C4-2B (cell line): ENCODE measurements at regions not wholly inside any gene's neighbourhood (a gene's known extent, or its start where the extent isn't known, plus 50 kb on each side); places are given as distances from the start of the nearest gene placed in this dataset.
A peak's percentile ranks its signal among the peaks of the same experiment; 100 is the strongest.
"Not testable (repeated sequence)": the region's sequence is repeated elsewhere in the genome, so short reads cannot be mapped to it uniquely, and the experiment has no call there.

Source experiments
- H3K27ac ChIP-seq: fragments of 450-650 bp; 2 replicates; pipeline ENCODE4 v1.5.1; 2017
- ZFX ChIP-seq: fragments of 450-650 bp; IDR thresholded peaks from 2 replicates; pipeline ENCODE4 v1.6.1; 2017
- TF ChIP-seq, protein P1 (sequence below): fragments of 450-650 bp; conservative IDR thresholded peaks from 2 replicates; pipeline ENCODE4 v1.5.1; 2017; ENCODE audit warnings: mild to moderate bottlenecking

DNA sequence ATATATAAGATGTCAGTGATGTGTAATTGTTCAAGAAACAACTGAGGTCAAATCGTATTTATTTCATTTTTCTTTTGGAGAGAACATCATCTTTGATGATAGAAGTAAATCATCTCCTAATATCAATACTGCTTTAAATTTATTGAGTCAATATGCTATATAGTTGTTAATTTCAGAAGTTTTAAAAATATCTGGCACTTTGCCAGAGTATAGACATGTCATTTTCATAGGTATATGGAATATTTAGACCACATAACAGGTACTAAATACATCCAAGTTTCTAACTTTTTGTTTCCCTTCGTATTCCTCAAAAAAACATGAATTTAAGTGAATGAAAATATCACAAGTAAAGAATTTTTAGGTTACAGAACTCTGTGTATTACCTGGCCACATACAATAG lies 577.8 kb downstream of the ARL4A start:
- no peak overlapping the region for H3K27ac ChIP-seq
- TF ChIP-seq, protein P1, sequence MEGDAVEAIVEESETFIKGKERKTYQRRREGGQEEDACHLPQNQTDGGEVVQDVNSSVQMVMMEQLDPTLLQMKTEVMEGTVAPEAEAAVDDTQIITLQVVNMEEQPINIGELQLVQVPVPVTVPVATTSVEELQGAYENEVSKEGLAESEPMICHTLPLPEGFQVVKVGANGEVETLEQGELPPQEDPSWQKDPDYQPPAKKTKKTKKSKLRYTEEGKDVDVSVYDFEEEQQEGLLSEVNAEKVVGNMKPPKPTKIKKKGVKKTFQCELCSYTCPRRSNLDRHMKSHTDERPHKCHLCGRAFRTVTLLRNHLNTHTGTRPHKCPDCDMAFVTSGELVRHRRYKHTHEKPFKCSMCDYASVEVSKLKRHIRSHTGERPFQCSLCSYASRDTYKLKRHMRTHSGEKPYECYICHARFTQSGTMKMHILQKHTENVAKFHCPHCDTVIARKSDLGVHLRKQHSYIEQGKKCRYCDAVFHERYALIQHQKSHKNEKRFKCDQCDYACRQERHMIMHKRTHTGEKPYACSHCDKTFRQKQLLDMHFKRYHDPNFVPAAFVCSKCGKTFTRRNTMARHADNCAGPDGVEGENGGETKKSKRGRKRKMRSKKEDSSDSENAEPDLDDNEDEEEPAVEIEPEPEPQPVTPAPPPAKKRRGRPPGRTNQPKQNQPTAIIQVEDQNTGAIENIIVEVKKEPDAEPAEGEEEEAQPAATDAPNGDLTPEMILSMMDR = no peak
- TF ChIP-seq ZFX = no peak

- H3K27ac ChIP-seq = not testable (repeated sequence)
These were observed 586.8 kb downstream of the ARL4A start for GRCh38 chr7:13274205-13274604.

DNA sequence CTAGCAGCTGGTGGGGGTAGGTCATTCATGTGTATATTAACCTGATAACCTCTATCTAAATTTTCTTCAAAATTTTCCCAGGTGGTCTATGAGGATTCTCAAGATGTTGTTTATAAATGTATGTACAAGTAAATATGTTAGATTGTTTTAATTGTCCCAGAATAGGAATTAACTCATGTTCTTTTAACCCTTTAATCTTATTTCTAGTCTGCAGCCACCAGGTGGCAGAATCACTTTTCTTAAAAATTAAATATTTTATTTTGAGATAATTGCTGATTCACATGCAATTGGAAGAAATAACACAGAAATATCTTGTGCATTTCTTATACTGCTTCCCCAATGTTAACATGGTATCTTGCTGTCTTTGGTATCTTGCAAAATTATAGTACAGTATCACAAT lies 589.5 kb downstream of the ARL4A start:
- TF ChIP-seq, protein P1 = peak; percentile 76
- no peak for TF ChIP-seq ZFX
- no peak overlapping the region for H3K27ac ChIP-seq

- H3K27ac ChIP-seq = no peak overlapping the region
- TF ChIP-seq ZFX = no peak
- TF ChIP-seq, protein P1 = no peak
These were observed 590.6 kb downstream of the ARL4A start for GRCh38 chr7:13278020-13278419.

GRCh38 chr7:13279854-13280435 lies 592.5 kb downstream of the ARL4A start:
- no peak overlapping the region for H3K27ac ChIP-seq

GRCh38 chr7:13282377-13282980 lies 595.0 kb downstream of the ARL4A start:
- H3K27ac ChIP-seq = no peak overlapping the region

More at GRCh38 chr7:13279854-13280435, 592.5 kb downstream of the ARL4A start:
- TF ChIP-seq ZFX = no peak
- TF ChIP-seq, protein P1 = peak; percentile 59

DNA sequence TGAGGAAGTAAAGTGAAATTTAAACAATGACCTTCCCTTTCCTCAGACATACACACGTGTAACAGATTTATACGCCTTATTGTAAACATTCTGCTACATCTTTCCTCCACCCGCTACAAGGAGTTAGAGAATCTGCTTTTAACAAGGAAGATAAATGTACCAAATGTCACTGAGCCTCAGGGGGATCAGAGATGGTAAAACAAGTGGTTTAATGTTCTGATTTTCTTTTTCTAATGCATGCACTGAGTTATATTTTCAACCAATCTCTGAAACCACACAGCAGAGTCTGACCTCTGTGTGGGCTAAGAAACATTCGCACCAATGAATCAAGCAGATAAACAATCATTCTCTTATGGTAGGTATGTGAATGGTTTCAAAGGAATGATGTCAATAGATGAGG lies 599.5 kb downstream of the ARL4A start:
- TF ChIP-seq, protein P1 = no peak
- TF ChIP-seq ZFX = no peak

More at GRCh38 chr7:13282377-13282980, 595.0 kb downstream of the ARL4A start:
- TF ChIP-seq, protein P1 = peak; percentile 77
- TF ChIP-seq ZFX = no peak

GRCh38 chr7:13288516-13288915 lies 601.1 kb downstream of the ARL4A start:
- H3K27ac ChIP-seq = no peak overlapping the region
- TF ChIP-seq ZFX = no peak
- TF ChIP-seq, protein P1 = no peak

More for the DNA sequence above, 599.5 kb downstream of the ARL4A start:
- H3K27ac ChIP-seq = no peak overlapping the region
